Epithelial cell of proximal tubule (primary cell): ENCODE measurements at regions not wholly inside any gene's neighbourhood (a gene's known extent, or its start where the extent isn't known, plus 50 kb on each side); places are given as distances from the start of the nearest gene placed in this dataset.
"Not testable (repeated sequence)": the region's sequence is repeated elsewhere in the genome, so short reads cannot be mapped to it uniquely, and the experiment has no call there.

Experiments
- DNase-seq: peaks from one replicate; pipeline ENCODE4 v3.0.0-alpha.2; 2011; ENCODE audit warnings: low read depth
- H3K4me3 ChIP-seq: 2 replicates; pipeline ENCODE4 v1.5.1; 2011; ENCODE audit warnings: low read depth, mild to moderate bottlenecking, low read length
- TF ChIP-seq, protein P1 (sequence below): conservative IDR thresholded peaks from 2 replicates; pipeline ENCODE4 v1.5.1; 2012; ENCODE audit warnings: low read depth, mild to moderate bottlenecking, low read length

DNA sequence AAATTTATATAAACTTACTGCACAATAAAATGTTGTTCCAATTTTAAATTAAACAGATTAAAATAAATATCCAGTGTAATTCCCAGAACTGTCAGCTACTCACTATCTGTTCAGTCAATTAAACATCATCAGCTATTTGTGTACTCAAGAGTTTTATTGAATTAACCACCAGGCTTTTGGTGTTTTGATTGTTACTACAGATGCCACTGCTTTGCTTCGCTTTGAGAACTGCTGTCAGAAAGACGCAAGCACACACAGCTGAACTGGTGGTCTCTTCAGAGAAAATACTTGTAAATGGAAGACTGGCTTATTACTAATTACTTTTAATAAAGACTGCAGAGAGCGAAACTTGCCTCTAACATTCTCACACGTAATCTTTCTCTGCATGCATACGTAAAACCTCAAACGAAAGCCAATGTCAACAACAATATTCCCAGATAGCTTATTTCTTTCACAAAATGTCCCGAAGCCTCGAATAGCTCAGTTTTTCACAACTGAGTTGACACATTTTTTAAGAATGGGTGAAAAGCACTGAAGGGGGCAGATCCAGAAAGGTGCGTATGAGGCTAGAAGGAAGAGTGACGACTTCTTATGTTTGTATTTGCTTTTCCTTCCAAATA is 259.6 kb upstream of the RPS23 start:
- TF ChIP-seq, protein P1, sequence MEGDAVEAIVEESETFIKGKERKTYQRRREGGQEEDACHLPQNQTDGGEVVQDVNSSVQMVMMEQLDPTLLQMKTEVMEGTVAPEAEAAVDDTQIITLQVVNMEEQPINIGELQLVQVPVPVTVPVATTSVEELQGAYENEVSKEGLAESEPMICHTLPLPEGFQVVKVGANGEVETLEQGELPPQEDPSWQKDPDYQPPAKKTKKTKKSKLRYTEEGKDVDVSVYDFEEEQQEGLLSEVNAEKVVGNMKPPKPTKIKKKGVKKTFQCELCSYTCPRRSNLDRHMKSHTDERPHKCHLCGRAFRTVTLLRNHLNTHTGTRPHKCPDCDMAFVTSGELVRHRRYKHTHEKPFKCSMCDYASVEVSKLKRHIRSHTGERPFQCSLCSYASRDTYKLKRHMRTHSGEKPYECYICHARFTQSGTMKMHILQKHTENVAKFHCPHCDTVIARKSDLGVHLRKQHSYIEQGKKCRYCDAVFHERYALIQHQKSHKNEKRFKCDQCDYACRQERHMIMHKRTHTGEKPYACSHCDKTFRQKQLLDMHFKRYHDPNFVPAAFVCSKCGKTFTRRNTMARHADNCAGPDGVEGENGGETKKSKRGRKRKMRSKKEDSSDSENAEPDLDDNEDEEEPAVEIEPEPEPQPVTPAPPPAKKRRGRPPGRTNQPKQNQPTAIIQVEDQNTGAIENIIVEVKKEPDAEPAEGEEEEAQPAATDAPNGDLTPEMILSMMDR: no peak
- H3K4me3 ChIP-seq: no peak overlapping the region
- DNase-seq: no peak

DNA sequence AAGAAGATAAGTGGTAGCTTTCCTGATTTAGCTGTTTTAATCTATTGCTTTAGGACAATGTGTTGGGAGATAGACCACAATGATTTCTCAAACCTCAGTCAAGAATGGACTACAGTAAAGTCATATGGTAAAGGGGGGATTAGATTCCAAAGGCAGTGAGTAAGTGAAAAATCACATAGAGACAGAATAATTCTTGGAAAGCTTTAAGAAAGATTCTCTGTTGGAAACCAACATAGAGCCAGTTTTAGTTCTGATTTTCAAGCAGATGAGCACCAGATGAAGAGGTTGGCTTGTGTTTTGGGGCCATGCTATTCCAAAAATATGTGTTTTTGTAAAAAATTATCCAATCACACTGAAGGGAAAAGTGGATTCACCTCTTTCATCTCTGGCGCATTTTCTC is 256.8 kb upstream of the RPS23 start:
- DNase-seq: no peak
- H3K4me3 ChIP-seq: no peak overlapping the region
- TF ChIP-seq, protein P1: no peak

- not testable (repeated sequence) for H3K4me3 ChIP-seq, DNase-seq
These were observed 253.9 kb upstream of the RPS23 start for GRCh38 chr5:82532075-82532474.

DNA sequence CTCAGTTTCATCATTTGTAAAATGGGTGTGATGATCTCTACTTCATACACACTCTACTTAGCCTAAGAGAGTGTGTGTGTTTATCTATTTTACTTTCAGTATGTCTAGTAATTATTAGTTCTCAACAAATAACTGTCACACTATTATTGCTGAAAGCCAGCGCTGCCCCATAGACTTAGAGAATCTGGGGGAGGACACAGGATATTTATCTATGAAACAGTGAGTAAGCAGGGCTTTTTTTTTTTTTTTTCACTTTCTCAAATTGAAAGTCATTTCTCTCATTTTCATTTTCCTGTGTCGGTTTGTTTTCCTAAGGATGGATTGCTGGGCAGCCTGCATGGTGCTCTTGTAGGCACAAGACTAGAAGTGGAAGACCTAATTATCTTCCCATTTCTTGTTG is 248.4 kb upstream of the RPS23 start:
- TF ChIP-seq, protein P1: no peak
- no peak for DNase-seq
- H3K4me3 ChIP-seq: no peak overlapping the region

DNA sequence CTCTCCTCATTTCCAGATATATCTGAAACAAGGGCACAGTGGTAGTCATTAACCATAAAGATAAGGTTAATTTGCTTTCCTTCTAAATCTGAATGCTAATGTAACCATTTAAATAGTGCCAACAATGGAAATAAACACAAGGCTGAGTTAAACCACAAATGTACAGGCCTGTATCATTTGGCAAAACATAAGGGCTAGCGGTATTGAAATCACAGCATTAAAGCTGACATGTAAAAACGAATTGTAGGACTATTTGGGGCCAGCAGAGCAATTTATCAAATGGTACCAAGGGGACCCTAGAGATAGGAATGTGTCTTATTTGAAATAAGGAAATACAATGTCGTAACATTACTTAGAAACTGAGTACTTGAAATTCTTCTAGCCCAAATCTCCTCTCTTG is 247.5 kb upstream of the RPS23 start:
- DNase-seq: no peak
- H3K4me3 ChIP-seq: no peak overlapping the region
- TF ChIP-seq, protein P1: no peak

DNA sequence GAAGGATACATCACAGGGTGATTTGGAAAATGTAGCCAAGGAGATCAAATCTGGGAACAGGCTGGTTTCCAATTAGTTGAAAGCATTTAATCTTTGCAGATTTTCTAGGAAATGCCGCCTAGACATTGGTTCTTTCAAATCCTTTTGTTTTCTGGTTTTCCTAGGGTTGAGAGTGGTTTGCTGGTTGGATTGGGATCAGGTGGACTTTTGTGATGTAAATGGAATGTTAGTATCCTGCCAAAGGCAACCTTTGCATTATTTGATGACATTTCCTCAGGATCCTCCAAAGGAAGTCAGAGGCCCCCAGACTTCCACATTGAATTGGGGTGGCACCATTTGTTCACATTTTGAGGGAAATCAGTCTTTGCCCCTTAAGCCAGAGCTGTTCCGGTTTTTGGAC is 245.5 kb upstream of the RPS23 start:
- TF ChIP-seq, protein P1: no peak
- no peak for DNase-seq
- H3K4me3 ChIP-seq: no peak overlapping the region

DNA sequence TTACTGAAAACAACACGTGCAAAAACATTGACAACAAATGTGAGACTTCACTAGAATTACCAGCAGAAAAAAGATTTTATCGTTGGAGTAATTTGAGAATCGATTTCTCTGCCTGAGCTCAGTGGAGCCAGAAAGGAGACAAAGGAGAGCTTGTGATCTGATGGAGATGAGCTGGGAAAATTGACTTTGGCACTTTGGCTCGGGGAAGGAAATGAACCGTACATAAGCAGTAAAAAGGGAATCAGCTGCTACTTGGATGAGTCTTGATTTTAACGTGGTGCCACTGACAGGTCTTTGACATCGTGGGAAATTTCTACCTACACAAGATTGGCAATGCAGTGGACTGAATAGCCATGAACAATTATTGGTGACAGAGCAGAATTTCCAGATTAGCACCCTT is 244.7 kb upstream of the RPS23 start:
- H3K4me3 ChIP-seq: no peak overlapping the region
- TF ChIP-seq, protein P1: no peak
- DNase-seq: peak; percentile 16
